HEK293 (cell line): ENCODE measurements at regions not wholly inside any gene's neighbourhood (a gene's known extent, or its start where the extent isn't known, plus 50 kb on each side); places are given as distances from the start of the nearest gene placed in this dataset.

Source experiments
- CTCF ChIA-PET: fragments of 350-600 bp; formaldehyde crosslinking; extraction: SDS; loops from one replicate; lab custom pipeline; 2021; ENCODE audit warnings: antibody characterized with exemption; lab: Yijun Ruan, JAX
- POLR2A ChIA-PET: fragments of 300-600 bp; formaldehyde crosslinking; extraction: SDS; loops from one replicate; lab custom pipeline; 2020; ENCODE audit warnings: antibody characterized with exemption, inconsistent platforms; lab: Yijun Ruan, JAX
- H3K27ac ChIP-seq: fragments of 200-500 bp; sonication (Bioruptor generic); 2 replicates; pipeline ENCODE4 v1.5.1; 2014; ENCODE audit warnings: low read depth, low read length, control low read depth, inconsistent platforms; ENCODE audit errors: extremely low read depth
- H3K36me3 ChIP-seq, 2 experiments: fragments of 200-500 bp in 1 of 2; sonication (Bioruptor generic) in 1 of 2; 1 replicate in 1 of 2; 2 replicates in 1 of 2; pipeline ENCODE4 v1.5.1; 2014 to 2017; ENCODE audit warnings: inconsistent platforms in 2 of 2, low read length in 2 of 2; ENCODE audit not compliant: control insufficient read depth in 2 of 2, insufficient read depth in 1 of 2
- H3K4me1 ChIP-seq: fragments of 200-500 bp; sonication (Bioruptor generic); 2 replicates; pipeline ENCODE4 v1.5.1; 2014; ENCODE audit warnings: mild to moderate bottlenecking, low read length, inconsistent platforms; ENCODE audit not compliant: control insufficient read depth, insufficient read depth
- H3K4me3 ChIP-seq: 2 replicates; pipeline ENCODE4 v1.5.1; 2011; ENCODE audit warnings: low read depth, mild to moderate bottlenecking, control low read depth, low read length, moderate library complexity
- H3K9me3 ChIP-seq: fragments of 200-500 bp; sonication (Bioruptor generic); 2 replicates; pipeline ENCODE4 v1.5.1; 2014; ENCODE audit warnings: low read depth, low read length, inconsistent platforms; ENCODE audit not compliant: control insufficient read depth, insufficient read depth
- BCL11A ChIP-seq: fragments of 450-650 bp; formaldehyde crosslinking; IDR thresholded peaks from 2 replicates; pipeline ENCODE4 v1.5.1; 2016; ENCODE audit warnings: low read depth, missing biosample characterization, missing genetic modification characterization
- HOXC10 ChIP-seq: sonication (generic); formaldehyde crosslinking; IDR thresholded peaks from 2 replicates; pipeline ENCODE4 v1.8.1; 2023; ENCODE audit warnings: mild to moderate bottlenecking, missing genetic modification reagents
- KLF16 ChIP-seq: fragments of 450-650 bp; formaldehyde crosslinking; IDR thresholded peaks from 2 replicates; pipeline ENCODE4 v1.5.1; 2017; ENCODE audit warnings: missing biosample characterization, missing genetic modification characterization
- KLF7 ChIP-seq: fragments of 450-650 bp; formaldehyde crosslinking; IDR thresholded peaks from 2 replicates; pipeline ENCODE4 v1.5.1; 2016; ENCODE audit warnings: missing biosample characterization, missing genetic modification characterization, borderline replicate concordance
- KLF9 ChIP-seq: fragments of 450-650 bp; formaldehyde crosslinking; IDR thresholded peaks from 2 replicates; pipeline ENCODE4 v1.5.1; 2016; ENCODE audit warnings: missing biosample characterization, missing genetic modification characterization, low read depth
- MEIS1 ChIP-seq: sonication (generic); formaldehyde crosslinking; IDR thresholded peaks from 2 replicates; pipeline ENCODE4 v1.8.1; 2022; ENCODE audit warnings: missing genetic modification reagents, mild to moderate bottlenecking, borderline replicate concordance
- PRDM1 ChIP-seq: fragments of 450-650 bp; formaldehyde crosslinking; IDR thresholded peaks from 2 replicates; pipeline ENCODE4; 2016; ENCODE audit warnings: missing biosample characterization, missing genetic modification characterization
- RBAK ChIP-seq: fragments of 450-650 bp; formaldehyde crosslinking; IDR thresholded peaks from 2 replicates; pipeline ENCODE4 v1.5.1; 2016; ENCODE audit warnings: missing biosample characterization, missing genetic modification characterization
- SP7 ChIP-seq: fragments of 450-650 bp; formaldehyde crosslinking; IDR thresholded peaks from 2 replicates; pipeline ENCODE4 v1.5.1; 2016; ENCODE audit warnings: missing biosample characterization, missing genetic modification characterization
- YY1 ChIP-seq: fragments of 450-650 bp; formaldehyde crosslinking; IDR thresholded peaks from 2 replicates; pipeline ENCODE4 v1.5.1; 2018; ENCODE audit warnings: missing biosample characterization, missing genetic modification characterization
- YY2 ChIP-seq: fragments of 450-650 bp; formaldehyde crosslinking; IDR thresholded peaks from 2 replicates; pipeline ENCODE4 v1.5.1; 2016; ENCODE audit warnings: missing biosample characterization, missing genetic modification characterization
- ZBTB6 ChIP-seq: fragments of 450-650 bp; formaldehyde crosslinking; IDR thresholded peaks from 2 replicates; pipeline ENCODE4 v1.5.1; 2017; ENCODE audit warnings: missing biosample characterization, missing genetic modification characterization
- ZIC2 ChIP-seq: fragments of 450-650 bp; formaldehyde crosslinking; IDR thresholded peaks from 2 replicates; pipeline ENCODE4 v1.5.1; 2016; ENCODE audit warnings: missing biosample characterization, missing genetic modification characterization
- ZNF155 ChIP-seq: fragments of 450-650 bp; formaldehyde crosslinking; IDR thresholded peaks from 2 replicates; pipeline ENCODE4 v1.5.1; 2016; ENCODE audit warnings: missing biosample characterization, missing genetic modification characterization
- ZNF184 ChIP-seq: fragments of 450-650 bp; IDR thresholded peaks from 2 replicates; pipeline ENCODE4 v1.5.1; 2018; ENCODE audit warnings: missing biosample characterization, mild to moderate bottlenecking, missing genetic modification characterization
- ZNF202 ChIP-seq: fragments of 450-650 bp; formaldehyde crosslinking; IDR thresholded peaks from 2 replicates; pipeline ENCODE4 v1.5.1; 2016; ENCODE audit warnings: missing biosample characterization, missing genetic modification characterization, borderline replicate concordance
- ZNF221 ChIP-seq: fragments of 450-650 bp; formaldehyde crosslinking; IDR thresholded peaks from 2 replicates; pipeline ENCODE4 v1.5.1; 2017; ENCODE audit warnings: missing biosample characterization, missing genetic modification characterization, borderline replicate concordance
- ZNF266 ChIP-seq: fragments of 450-650 bp; formaldehyde crosslinking; IDR thresholded peaks from 2 replicates; pipeline ENCODE4 v1.5.1; 2016; ENCODE audit warnings: missing biosample characterization, missing genetic modification characterization, low read depth
- ZNF529 ChIP-seq: fragments of 450-650 bp; formaldehyde crosslinking; IDR thresholded peaks from 2 replicates; pipeline ENCODE4 v1.5.1; 2017; ENCODE audit warnings: missing genetic modification characterization, missing biosample characterization; ENCODE audit not compliant: insufficient replicate concordance
- ZNF677 ChIP-seq: fragments of 450-650 bp; IDR thresholded peaks from 2 replicates; pipeline ENCODE4 v1.5.0; 2018; ENCODE audit warnings: missing biosample characterization, mild to moderate bottlenecking, missing genetic modification characterization, moderate library complexity
- ZNF707 ChIP-seq: fragments of 450-650 bp; formaldehyde crosslinking; IDR thresholded peaks from 2 replicates; pipeline ENCODE4 v1.5.1; 2016; ENCODE audit warnings: missing biosample characterization, missing genetic modification characterization
- ZNF747 ChIP-seq: fragments of 450-650 bp; formaldehyde crosslinking; IDR thresholded peaks from 2 replicates; pipeline ENCODE4 v1.5.1; 2016; ENCODE audit warnings: missing biosample characterization, missing genetic modification characterization
- ZSCAN23 ChIP-seq: fragments of 450-650 bp; formaldehyde crosslinking; IDR thresholded peaks from 2 replicates; pipeline ENCODE4 v1.5.1; 2016; ENCODE audit warnings: missing biosample characterization, missing genetic modification characterization

DNA sequence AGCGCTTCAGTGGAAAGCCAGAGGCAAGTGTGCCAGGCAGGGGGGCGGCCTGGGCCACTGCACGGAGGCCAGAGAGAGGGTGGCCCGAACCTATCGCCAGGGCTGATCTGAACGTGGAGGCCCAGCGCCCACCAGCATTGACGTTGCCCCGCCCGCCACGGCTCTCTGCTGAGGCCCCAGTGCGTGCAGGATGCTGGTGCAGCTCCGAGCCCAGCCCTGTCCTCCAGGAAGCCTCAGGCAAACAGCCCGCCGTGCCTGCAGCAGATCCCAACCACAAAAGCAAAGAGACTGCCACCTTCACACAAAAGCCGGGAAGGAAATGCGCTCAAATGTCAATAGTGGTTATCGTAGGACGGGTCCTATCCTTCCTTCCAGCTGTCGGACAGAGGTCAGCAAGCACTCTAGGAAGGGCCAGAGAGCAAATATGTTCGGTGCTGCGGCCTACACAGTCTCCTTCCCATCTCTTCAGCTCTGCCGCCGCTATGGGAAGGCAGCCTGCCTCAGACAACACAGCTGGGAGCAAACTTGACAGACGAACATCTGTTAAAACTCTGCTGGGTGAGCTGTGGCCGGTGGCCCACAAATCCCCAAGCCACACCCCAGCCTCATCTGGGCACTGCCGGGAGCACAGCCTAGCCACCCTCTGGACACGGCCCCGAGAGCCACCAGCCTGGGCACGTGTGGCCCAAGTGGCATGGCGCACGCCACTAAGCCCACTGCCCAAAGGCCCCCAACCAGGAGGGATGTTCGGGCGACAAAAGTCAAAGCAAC, 146.2 kb downstream of the CRYBB2 start (continued):
- TF ChIP-seq KLF7 (no peak), ZBTB6 (tag by site-specific recombination) (no peak), ZNF155 (tag by site-specific recombination) (no peak), ZNF221 (tag by site-specific recombination) (no peak), HOXC10 (CRISPR knock-in tag) (no peak), KLF9 (no peak)

GRCh38 chr22:25366408-25366807, 147.0 kb downstream of the CRYBB2 start:
- peaks cover under 1 to 47% of the 10 kb centered on the region in 2 experiments; a peak in 2 of 3 replicates for H3K36me3 ChIP-seq
- H3K27ac ChIP-seq, result no peak overlapping the region
- CTCF ChIA-PET, result interaction anchor here (0.6 to 1.0 kb wide), 3 partner anchors 37 to 407 kb away, joined by 3 read pairs; no protein-coding TSS in a partner anchor
- H3K4me1 ChIP-seq, result peaks cover 6% of the 10 kb centered on the region; the same call in 1 of the 2 replicates
- H3K9me3 ChIP-seq, result no peaks in the 10 kb centered on the region
- H3K4me3 ChIP-seq, result no peak overlapping the region
- no peak for TF ChIP-seq ZNF707 (tag by site-specific recombination)
- no peak for TF ChIP-seq YY2
- no peak for TF ChIP-seq KLF16 (tag by site-specific recombination)
- TF ChIP-seq, all 188 proteins: peak for 0
- POLR2A ChIA-PET, result interaction anchor here (0.6 kb wide), 1 partner anchor 12 kb away, joined by 3 read pairs; no protein-coding TSS in a partner anchor

DNA sequence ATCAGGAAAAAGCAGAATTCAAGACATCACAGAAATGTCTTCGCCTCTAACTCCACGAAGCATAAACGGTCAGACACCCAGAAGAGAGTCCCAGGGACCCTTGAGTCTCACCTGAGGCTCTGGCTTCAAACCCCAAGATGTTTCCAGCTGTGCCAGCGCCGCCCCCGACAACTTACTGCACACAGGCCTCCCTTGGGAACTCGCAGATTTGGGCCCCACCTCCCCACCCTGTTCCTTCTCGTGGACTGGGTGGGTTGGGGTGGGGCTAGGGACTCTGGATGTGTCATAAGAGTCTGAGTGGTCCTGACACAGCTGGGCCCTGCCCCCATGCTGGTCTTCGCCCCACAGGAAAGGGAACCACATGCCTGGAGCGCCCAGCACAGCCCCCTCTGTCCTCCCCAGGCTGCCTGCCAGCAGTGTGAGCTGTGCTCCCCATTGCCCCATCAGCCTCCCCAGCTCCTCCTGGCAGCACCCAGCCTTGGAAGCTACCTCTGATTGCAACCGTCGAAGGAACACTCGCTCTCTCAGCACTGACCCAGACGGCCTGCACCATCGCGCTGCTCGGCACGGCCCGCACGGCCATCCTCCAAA, 147.5 kb downstream of the CRYBB2 start:
- POLR2A ChIA-PET, result no interaction called here
- Histone ChIP-seq H3K36me3 (peaks cover 5 to 49% of the 10 kb centered on the region in 2 experiments; a peak in 2 of 3 replicates), H3K4me3 (no peak overlapping the region), H3K27ac (no peak overlapping the region), H3K4me1 (peaks cover 6% of the 10 kb centered on the region; the same call in 1 of the 2 replicates), H3K9me3 (no peaks in the 10 kb centered on the region)
- CTCF ChIA-PET, result interaction anchor here (0.6 to 1.0 kb wide), 4 partner anchors 36 to 406 kb away, joined by 3 read pairs; no protein-coding TSS in a partner anchor
- TF ChIP-seq SP7 (no peak), ZNF202 (tag by site-specific recombination) (no peak), MEIS1 (CRISPR knock-in tag) (no peak), ZIC2 (tag by site-specific recombination) (peak; percentile 42), PRDM1 (tag by site-specific recombination) (no peak)

- Histone ChIP-seq H3K27ac (no peak overlapping the region), H3K36me3 (peaks cover 5 to 55% of the 10 kb centered on the region in 2 experiments; a peak in 2 of 3 replicates), H3K4me1 (peaks cover 6% of the 10 kb centered on the region; the same call in 1 of the 2 replicates), H3K4me3 (no peak overlapping the region), H3K9me3 (no peaks in the 10 kb centered on the region)
- ChIA-PET POLR2A (no interaction called here), CTCF (interaction anchor here (0.6 to 1.0 kb wide), 5 partner anchors 13 to 405 kb away, joined by 3 read pairs; no protein-coding TSS in a partner anchor)
- TF ChIP-seq ZNF677 (tag by site-specific recombination) (no peak), YY1 (tag by site-specific recombination) (no peak), ZNF529 (tag by site-specific recombination) (no peak), RBAK (tag by site-specific recombination) (no peak), ZNF266 (tag by site-specific recombination) (no peak), ZNF184 (tag by site-specific recombination) (no peak), BCL11A (tag by site-specific recombination) (no peak), ZNF747 (tag by site-specific recombination) (no peak), ZSCAN23 (no peak)
Observed at GRCh38 chr22:25367756-25368155, 148.3 kb downstream of the CRYBB2 start.
